ENCODE measurements at regions not wholly inside any gene's neighbourhood (a gene's known extent, or its start where the extent isn't known, plus 50 kb on each side); places are given as distances from the start of the nearest gene placed in this dataset.
"Not testable (repeated sequence)": the region's sequence is repeated elsewhere in the genome, so short reads cannot be mapped to it uniquely, and the experiment has no call there.

DNA sequence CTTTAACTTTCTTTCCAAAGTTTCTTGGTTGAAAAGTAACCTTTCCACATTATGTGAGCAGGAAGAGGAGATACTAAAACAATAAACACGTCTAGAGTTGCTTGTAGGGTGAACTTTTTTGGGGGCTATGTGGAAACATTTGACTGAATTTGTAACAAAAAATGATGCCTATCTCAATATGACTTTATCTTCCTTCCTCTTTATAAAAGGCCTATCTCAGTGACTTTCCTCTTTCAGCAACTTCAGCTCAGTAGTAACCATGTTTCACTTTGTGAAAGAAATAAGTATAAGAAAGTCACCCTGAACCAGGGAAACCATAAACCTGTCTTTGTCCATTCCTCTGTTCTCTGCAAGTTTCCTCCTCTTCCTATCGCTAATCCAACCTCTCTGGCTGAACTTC is 124.7 kb upstream of the TMEM164 start:
- no peak for DNase-seq (ENCODE audit: low read depth in 2 of 2)

DNA sequence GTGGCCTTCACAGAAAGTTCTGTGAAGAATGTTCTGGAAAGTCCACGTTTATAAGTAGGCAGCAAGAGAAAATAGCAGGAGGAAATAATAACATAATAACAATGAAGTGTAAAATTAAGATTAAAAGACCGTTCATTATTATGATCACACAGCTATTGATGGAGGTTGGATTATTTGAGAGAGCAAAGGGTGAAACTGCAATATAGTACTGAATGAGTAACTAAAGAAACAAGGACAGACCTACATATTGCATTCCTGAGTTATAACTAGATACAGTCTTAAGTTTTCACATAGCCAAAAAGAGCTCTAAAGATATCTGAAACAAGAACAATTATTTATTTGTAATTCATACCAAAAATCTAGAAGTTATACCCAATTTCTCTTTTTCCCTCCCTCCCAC is 122.9 kb upstream of the TMEM164 start:
- DNase-seq (ENCODE audit: low read depth in 2 of 2) = no peak

- no peak for DNase-seq (ENCODE audit: low read depth in 2 of 2)
These were observed 122.3 kb upstream of the TMEM164 start for GRCh38 chrX:109880629-109881028.

GRCh38 chrX:109886122-109886761 is 116.7 kb upstream of the TMEM164 start:
- DNase-seq (ENCODE audit: low read depth in 2 of 2) = peak in 1 of 2 donors; percentile 9

DNA sequence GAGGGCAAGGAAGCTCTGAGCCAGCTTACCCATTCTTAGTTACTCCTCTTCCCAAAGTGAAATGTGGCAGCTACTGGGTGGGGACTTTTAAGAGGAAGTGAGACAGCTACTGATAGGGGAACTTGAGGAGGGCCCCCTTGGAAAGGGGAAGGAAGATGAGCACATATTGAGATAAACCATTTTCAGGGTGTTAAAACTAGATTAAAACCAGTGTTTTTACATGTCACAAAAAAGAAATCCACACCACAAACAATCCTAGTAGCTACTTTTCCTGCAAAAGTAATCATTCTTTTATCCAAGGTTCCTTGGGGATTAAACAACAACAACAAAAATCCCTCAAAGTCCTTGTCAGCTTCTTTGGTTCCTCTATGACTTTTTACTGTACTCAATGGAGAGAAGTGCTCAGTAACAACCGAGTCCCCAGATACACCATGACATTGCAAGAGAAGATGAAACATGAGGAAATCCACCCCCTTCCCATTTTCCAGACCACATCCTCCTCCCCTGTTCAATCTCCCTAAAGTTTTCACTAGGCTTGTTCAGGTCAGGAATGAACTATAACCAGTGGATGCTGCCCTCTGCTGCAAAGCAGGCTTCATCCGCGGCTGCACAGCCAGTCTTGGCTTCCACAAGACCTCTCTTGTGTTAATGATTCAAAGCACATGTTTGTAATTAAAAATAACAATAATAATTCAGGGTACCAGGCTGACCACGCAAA is 113.5 kb upstream of the TMEM164 start:
- DNase-seq (ENCODE audit: low read depth in 2 of 2) = no peak

GRCh38 chrX:109890300-109890699 is 112.6 kb upstream of the TMEM164 start:
- DNase-seq (ENCODE audit: low read depth in 2 of 2) = no peak

- peak; percentile 9 to 15 for DNase-seq (ENCODE audit: low read depth in 2 of 2)
These were observed 111.9 kb upstream of the TMEM164 start for GRCh38 chrX:109890910-109891502.

DNA sequence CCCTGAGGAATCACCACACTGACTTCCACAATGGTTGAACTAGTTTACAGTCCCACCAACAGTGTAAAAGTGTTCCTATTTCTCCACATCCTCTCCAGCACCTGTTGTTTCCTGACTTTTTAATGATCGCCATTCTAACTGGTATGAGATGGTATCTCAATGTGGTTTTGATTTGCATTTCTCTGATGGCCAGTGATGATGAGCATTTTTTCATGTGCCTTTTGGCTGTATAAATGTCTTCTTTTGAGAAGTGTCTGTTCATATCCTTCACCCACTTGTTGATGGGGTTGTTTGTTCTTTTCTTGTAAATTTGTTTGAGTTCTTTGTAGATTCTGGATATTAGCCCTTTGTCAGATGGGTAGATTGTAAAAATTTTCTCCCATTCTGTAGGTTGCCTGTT is 106.9 kb upstream of the TMEM164 start:
- DNase-seq (ENCODE audit: low read depth in 2 of 2) = not testable (repeated sequence)

- DNase-seq (ENCODE audit: low read depth in 2 of 2) = no peak
These were observed 100.2 kb upstream of the TMEM164 start for GRCh38 chrX:109902665-109903064.

DNA sequence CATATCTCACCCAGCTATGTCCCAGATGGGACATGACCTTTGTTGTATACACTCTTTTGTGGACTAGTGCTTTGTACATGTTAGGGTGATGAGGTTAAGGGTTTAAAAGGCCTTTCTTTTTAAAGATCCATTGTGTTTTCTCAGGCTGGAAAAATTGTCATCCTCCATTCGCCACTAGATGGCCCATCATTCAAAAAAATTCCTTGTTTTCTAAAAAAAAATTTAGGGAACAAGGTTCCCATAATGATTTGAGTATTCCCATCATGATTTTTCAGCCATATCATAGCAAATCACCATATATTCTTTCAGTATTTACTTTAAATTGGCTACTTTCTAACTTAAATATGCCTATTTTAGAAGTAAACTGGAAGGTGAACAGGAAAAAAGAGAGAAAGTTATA is 91.9 kb upstream of the TMEM164 start:
- no peak for DNase-seq (ENCODE audit: low read depth in 2 of 2)

DNA sequence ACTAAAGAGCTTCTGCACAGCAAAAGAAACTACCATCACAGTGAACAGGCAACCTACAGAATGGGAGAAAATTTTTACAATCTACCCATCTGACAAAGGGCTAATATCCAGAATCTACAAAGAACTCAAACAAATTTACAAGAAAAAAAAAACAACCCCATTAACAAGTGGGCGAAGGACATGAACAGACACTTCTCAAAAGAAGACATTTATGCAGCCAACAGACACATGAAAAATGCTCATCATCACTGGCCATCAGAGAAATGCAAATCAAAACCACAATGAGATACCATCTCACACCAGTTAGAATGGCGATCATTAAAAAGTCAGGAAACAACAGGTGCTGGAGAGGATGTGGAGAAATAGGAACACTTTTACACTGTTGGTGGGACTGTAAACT is 89.9 kb upstream of the TMEM164 start:
- not testable (repeated sequence) for DNase-seq (ENCODE audit: low read depth in 2 of 2)

DNA sequence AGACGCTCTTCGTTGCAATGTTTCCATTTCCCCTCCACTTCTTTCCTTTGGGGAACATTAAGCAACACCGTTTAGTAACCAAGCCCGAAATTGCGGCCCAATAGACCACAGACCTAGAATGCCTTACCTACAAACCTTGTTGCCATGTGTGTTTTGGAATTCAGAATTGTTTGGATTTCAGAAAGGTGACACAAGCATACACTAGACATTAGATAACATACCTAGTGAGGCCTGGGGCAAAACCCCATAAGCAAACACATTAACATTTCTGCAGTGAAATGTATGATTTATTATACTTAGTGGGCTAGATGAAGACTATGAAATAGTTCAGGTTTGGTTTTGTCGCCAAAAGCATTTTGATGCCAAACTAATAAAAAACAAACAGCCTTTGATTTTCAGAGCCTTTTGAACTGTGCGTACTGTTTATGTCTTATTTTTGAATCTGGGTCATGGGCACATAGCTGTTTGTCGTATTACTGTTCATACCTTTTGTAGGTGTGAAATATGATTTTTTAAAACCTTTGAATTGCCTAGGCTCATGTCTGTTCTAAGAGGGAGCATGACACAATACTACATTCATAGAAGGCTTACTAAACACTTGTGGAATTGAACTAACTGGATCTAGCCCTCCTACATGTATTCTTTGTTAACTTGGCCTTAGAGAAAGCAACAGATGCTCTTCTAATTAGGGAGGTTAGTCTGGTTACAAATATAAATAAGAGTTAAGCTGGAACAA is 88.6 kb upstream of the TMEM164 start:
- DNase-seq (ENCODE audit: low read depth in 2 of 2) = no peak

GRCh38 chrX:109918753-109919152 is 84.2 kb upstream of the TMEM164 start:
- DNase-seq (ENCODE audit: low read depth in 2 of 2) = no peak

- no peak for DNase-seq (ENCODE audit: low read depth in 2 of 2)
These were observed 82.6 kb upstream of the TMEM164 start for GRCh38 chrX:109920325-109920724.

- no peak for DNase-seq (ENCODE audit: low read depth in 2 of 2)
These were observed 82.0 kb upstream of the TMEM164 start for GRCh38 chrX:109920868-109921267.

GRCh38 chrX:109922190-109922589 is 80.7 kb upstream of the TMEM164 start:
- DNase-seq (ENCODE audit: low read depth in 2 of 2) = no peak

GRCh38 chrX:109925003-109925402 is 77.9 kb upstream of the TMEM164 start:
- DNase-seq (ENCODE audit: low read depth in 2 of 2) = not testable (repeated sequence)

DNA sequence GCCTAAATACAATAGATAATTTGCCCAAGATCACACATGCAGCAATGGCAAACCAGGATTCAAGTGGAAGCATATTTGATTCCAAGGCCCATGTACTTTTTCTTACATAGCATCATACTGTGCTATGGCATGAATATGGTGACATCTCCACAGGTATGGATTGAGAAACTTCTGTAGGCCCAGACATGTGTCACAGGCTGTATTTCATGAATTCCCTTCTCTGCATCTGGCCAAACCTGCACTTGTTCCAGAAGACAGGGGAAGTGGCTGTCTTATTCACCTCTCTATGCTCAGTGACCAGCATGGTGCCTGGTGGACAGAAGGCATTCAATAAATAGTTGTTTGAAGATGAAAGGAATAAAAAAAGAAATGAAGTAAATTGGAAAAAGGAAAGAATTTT is 77.3 kb upstream of the TMEM164 start:
- no peak for DNase-seq (ENCODE audit: low read depth in 2 of 2)

GRCh38 chrX:109926118-109926517 is 76.8 kb upstream of the TMEM164 start:
- no peak for DNase-seq (ENCODE audit: low read depth in 2 of 2)

DNA sequence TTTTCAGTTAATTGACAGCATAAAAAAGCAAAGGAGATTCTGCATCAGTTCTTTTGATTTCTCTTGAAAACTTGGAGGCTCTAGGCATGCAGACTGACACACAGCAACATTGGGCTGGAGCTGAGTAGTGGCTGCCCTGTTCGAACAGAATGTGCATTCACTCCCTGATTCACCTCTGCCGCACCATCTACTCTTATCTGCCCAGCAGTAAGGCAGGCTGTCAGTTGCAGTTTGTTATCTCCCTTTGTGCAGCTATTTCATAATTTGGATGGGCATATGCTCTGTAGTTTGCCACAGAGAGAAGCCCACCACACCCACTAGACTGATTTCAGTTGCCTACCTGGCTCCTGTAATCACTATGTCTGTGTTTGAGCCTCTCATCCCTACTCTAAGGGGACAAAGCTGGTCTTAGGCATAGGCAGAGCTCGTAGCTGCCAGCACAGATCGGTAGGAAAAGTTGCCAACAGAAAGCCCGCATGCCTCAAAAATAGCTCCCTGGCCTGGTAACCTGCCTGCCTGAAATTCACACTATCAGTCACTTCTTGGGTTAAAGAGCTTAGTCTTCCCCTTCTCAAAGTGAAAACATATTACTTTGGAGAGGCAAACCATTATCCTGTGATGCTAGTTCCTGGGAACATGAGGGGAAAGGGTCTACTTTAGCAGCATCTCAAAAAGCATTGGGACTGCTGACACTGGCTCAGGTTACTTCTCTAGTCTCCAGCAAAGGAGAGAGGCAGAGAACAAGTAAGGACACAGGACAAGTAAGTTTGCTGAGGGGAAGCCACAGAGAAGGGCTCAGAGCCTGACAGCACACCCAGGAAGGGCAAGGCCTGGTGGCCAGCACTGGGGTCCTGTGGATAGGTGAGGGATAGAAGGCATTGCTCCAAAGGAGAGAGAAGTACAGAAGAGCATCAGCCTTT is 75.9 kb upstream of the TMEM164 start:
- no peak for DNase-seq (ENCODE audit: low read depth in 2 of 2)

GRCh38 chrX:109927663-109928273 is 75.1 kb upstream of the TMEM164 start:
- no peak for DNase-seq (ENCODE audit: low read depth in 2 of 2)
